SK-N-SH treated with all-trans-retinoic acid at 6 μM for 48 hours (cell line): ENCODE measurements at regions not wholly inside any gene's neighbourhood (a gene's known extent, or its start where the extent isn't known, plus 50 kb on each side); places are given as distances from the start of the nearest gene placed in this dataset.
"Not testable (repeated sequence)": the region's sequence is repeated elsewhere in the genome, so short reads cannot be mapped to it uniquely, and the experiment has no call there.

Experiments used
- ATAC-seq: fragments of 200-7000 bp; cut with Tn5 transposase; 3 replicates; pipeline ENCODE4 v1.9.1; 2020; ENCODE audit warnings: mild to moderate bottlenecking, moderate library complexity
- BACH2 ChIP-seq: fragments of 250-450 bp; sonication (Bioruptor Pico); IDR thresholded peaks from 2 replicates; pipeline ENCODE4 v1.9.0; 2021; ENCODE audit warnings: mild to moderate bottlenecking, borderline replicate concordance
- CREB5 ChIP-seq: fragments of 250-450 bp; sonication (Bioruptor Pico); IDR thresholded peaks from 2 replicates; pipeline ENCODE4 v1.5.1; 2020; ENCODE audit warnings: low read depth, mild to moderate bottlenecking, moderate library complexity
- CSDC2 ChIP-seq: fragments of 250-450 bp; sonication (Bioruptor Pico); IDR thresholded peaks from 2 replicates; pipeline ENCODE4 v1.5.0; 2020; ENCODE audit warnings: mild to moderate bottlenecking, moderate library complexity
- CSRNP3 ChIP-seq: fragments of 250-450 bp; sonication (Bioruptor Pico); IDR thresholded peaks from 2 replicates; pipeline ENCODE4 v1.5.1; 2021; ENCODE audit warnings: mild to moderate bottlenecking, moderate library complexity
- ESRRG ChIP-seq: fragments of 250-450 bp; sonication (Bioruptor Pico); IDR thresholded peaks from 2 replicates; pipeline ENCODE4 v1.6.1; 2021; ENCODE audit warnings: mild to moderate bottlenecking
- GLIS3 ChIP-seq: fragments of 250-450 bp; sonication (Bioruptor Pico); IDR thresholded peaks from 2 replicates; pipeline ENCODE4 v1.5.0; 2020; ENCODE audit warnings: mild to moderate bottlenecking, moderate library complexity
- ISL1 ChIP-seq: fragments of 250-450 bp; sonication (Bioruptor Pico); IDR thresholded peaks from 2 replicates; pipeline ENCODE4 v2.1.2; 2022; ENCODE audit warnings: mild to moderate bottlenecking, moderate library complexity
- OSR1 ChIP-seq: fragments of 250-450 bp; sonication (Bioruptor Pico); IDR thresholded peaks from 2 replicates; pipeline ENCODE4 v1.8.0; 2022; ENCODE audit warnings: moderate library complexity, mild to moderate bottlenecking, inconsistent platforms
- PATZ1 ChIP-seq: fragments of 250-450 bp; sonication (Bioruptor Pico); IDR thresholded peaks from 2 replicates; pipeline ENCODE4 v1.8.0; 2020; ENCODE audit warnings: mild to moderate bottlenecking, moderate library complexity, borderline replicate concordance
- POU6F1 ChIP-seq: fragments of 250-450 bp; sonication (Bioruptor Pico); IDR thresholded peaks from 2 replicates; pipeline ENCODE4 v1.8.0; 2021; ENCODE audit warnings: low read depth, mild to moderate bottlenecking, moderate library complexity, borderline replicate concordance
- PPARA ChIP-seq: fragments of 250-450 bp; sonication (Bioruptor Pico); IDR thresholded peaks from 2 replicates; pipeline ENCODE4 v1.5.0; 2020; ENCODE audit warnings: mild to moderate bottlenecking, borderline replicate concordance
- RARB ChIP-seq: fragments of 250-450 bp; sonication (Bioruptor Pico); IDR thresholded peaks from 2 replicates; pipeline ENCODE4 v1.8.0; 2021; ENCODE audit warnings: mild to moderate bottlenecking, moderate library complexity
- SNAI2 ChIP-seq: fragments of 250-450 bp; sonication (Bioruptor Pico); IDR thresholded peaks from 2 replicates; pipeline ENCODE4 v1.5.0; 2020; ENCODE audit warnings: mild to moderate bottlenecking, moderate library complexity
- TCF4 ChIP-seq: fragments of 250-450 bp; sonication (Bioruptor Pico); IDR thresholded peaks from 2 replicates; pipeline ENCODE4 v1.8.0; 2021; ENCODE audit warnings: mild to moderate bottlenecking, moderate library complexity, borderline replicate concordance
- TOX ChIP-seq: fragments of 250-450 bp; sonication (Bioruptor Pico); IDR thresholded peaks from 2 replicates; pipeline ENCODE4 v1.8.0; 2021; ENCODE audit warnings: mild to moderate bottlenecking, moderate library complexity, borderline replicate concordance
- TSHZ2 ChIP-seq: fragments of 250-450 bp; sonication (Bioruptor Pico); IDR thresholded peaks from 2 replicates; pipeline ENCODE4 v1.5.0; 2020; ENCODE audit warnings: mild to moderate bottlenecking, moderate library complexity
- ZC3H10 ChIP-seq: fragments of 250-450 bp; sonication (Bioruptor Pico); IDR thresholded peaks from 2 replicates; pipeline ENCODE4 v1.5.1; 2021; ENCODE audit warnings: mild to moderate bottlenecking, moderate library complexity
- ZFP3 ChIP-seq: fragments of 250-450 bp; sonication (Bioruptor Pico); IDR thresholded peaks from 2 replicates; pipeline ENCODE4 v1.5.0; 2020; ENCODE audit warnings: mild to moderate bottlenecking, moderate library complexity
- ZFP30 ChIP-seq: fragments of 450-650 bp; formaldehyde crosslinking; IDR thresholded peaks from 2 replicates; pipeline ENCODE4 v1.5.0; 2022; ENCODE audit warnings: mild to moderate bottlenecking, moderate library complexity
- ZNF565 ChIP-seq: fragments of 450-650 bp; formaldehyde crosslinking; conservative IDR thresholded peaks from 2 replicates; pipeline ENCODE4 v1.5.0; 2020; ENCODE audit warnings: low read depth, mild to moderate bottlenecking, moderate library complexity

GRCh38 chr1:118290046-118290445 lies 105.0 kb upstream of the SPAG17 start:
- no peak for ATAC-seq
- TF ChIP-seq CSDC2 (CRISPR knock-in tag) (no peak), PATZ1 (CRISPR knock-in tag) (no peak), TOX (CRISPR knock-in tag) (no peak), ISL1 (CRISPR knock-in tag) (no peak)

GRCh38 chr1:118280656-118281055 lies 95.6 kb upstream of the SPAG17 start:
- not testable (repeated sequence) for ATAC-seq

GRCh38 chr1:118275472-118276115 lies 90.6 kb upstream of the SPAG17 start:
- ATAC-seq = no peak
- no peak for TF ChIP-seq BACH2 (CRISPR knock-in tag)
- no peak for TF ChIP-seq CSRNP3
- no peak for TF ChIP-seq OSR1
- no peak for TF ChIP-seq ZNF565 (CRISPR knock-in tag)
- TF ChIP-seq ESRRG (CRISPR knock-in tag) = no peak
- no peak for TF ChIP-seq CREB5
- TF ChIP-seq TCF4 (CRISPR knock-in tag) = no peak
- TF ChIP-seq TSHZ2 (CRISPR knock-in tag) = no peak
- TF ChIP-seq, all 23 proteins: peak for 0

GRCh38 chr1:118272884-118273283 lies 87.9 kb upstream of the SPAG17 start:
- ATAC-seq = no peak
- no peak for TF ChIP-seq PPARA (CRISPR knock-in tag)
- no peak for TF ChIP-seq ZFP30 (CRISPR knock-in tag)
- no peak for TF ChIP-seq OSR1
- TF ChIP-seq GLIS3 (CRISPR knock-in tag) = no peak
- TF ChIP-seq CSDC2 (CRISPR knock-in tag) = no peak
- no peak for TF ChIP-seq PATZ1 (CRISPR knock-in tag)
- TF ChIP-seq TSHZ2 (CRISPR knock-in tag) = no peak
- no peak for TF ChIP-seq ZC3H10
- no peak for TF ChIP-seq ISL1 (CRISPR knock-in tag)
- TF ChIP-seq ZFP3 (CRISPR knock-in tag) = no peak
- TF ChIP-seq SNAI2 = no peak
- no peak for TF ChIP-seq RARB
- TF ChIP-seq CREB5 = no peak
- TF ChIP-seq POU6F1 = no peak
- TF ChIP-seq ZNF565 (CRISPR knock-in tag) = no peak
- TF ChIP-seq BACH2 (CRISPR knock-in tag) = no peak
- TF ChIP-seq TCF4 (CRISPR knock-in tag) = no peak
